ENCODE measurements at regions not wholly inside any gene's neighbourhood (a gene's known extent, or its start where the extent isn't known, plus 50 kb on each side); places are given as distances from the start of the nearest gene placed in this dataset.

DNA sequence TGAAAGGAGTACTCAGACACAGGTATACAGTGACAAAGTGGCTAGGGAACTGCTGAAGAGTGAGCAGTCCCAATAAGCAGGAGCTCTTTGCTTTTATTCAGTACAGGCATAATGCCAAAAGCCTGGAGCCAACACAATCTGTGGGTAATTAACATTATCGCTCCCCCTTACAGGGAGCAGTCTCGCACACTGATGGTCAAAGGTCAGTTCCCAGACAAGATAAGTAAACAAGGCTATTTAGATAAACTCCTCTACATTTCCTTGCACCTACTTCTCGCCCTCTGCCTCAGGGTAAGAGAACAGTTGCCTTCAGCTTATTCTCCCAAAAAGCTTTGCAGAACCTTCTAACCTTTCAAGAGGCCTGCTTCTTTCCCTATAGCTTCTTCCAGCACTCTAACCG, 73.9 kb upstream of the TAF9B start:
- Histone ChIP-seq H3K4me1 (ENCODE audit: control insufficient read depth, insufficient read depth, low read length) (no peaks in the 10 kb centered on the region), H3K36me3 (ENCODE audit: control insufficient read depth, insufficient read depth, low read length) (no peaks in the 10 kb centered on the region), H3K4me3 (ENCODE audit: low read depth, low read length) (no peak overlapping the region), H3K27me3 (ENCODE audit: control insufficient read depth, insufficient read depth, low read length) (no peaks in the 10 kb centered on the region), H3K9me3 (ENCODE audit: control insufficient read depth, insufficient read depth, low read length) (peaks cover 4% of the 10 kb centered on the region), H3K27ac (ENCODE audit: low read depth, low read length) (no peak overlapping the region)
- 56% methylated on average over 3 of the region's 4 CpGs for WGBS (ENCODE audit: insufficient coverage)
- no peak for DNase-seq (ENCODE audit: low read depth in 4 of 6, low spot score in 6 of 6)

DNA sequence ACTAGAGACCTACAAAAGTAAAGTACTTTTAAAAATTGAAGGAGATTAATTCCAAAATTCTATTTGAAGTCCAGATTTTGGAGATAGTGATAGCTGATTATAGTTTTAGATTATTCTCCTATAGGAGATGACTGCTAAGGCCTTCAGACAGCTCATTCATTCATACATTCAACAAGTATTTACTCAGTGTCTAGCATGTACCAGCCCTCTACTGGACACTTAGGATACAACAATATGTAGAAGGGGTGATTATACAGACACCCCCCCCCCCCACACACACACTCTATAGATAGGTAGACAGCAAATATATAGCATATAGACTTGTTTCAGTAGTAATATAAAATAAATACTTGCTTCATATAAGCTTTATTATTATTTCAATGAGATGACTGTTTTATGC, 60.4 kb upstream of the TAF9B start:
- H3K27me3 ChIP-seq (ENCODE audit: control insufficient read depth, insufficient read depth, low read length) = no peaks in the 10 kb centered on the region
- no peak overlapping the region for H3K27ac ChIP-seq (ENCODE audit: low read depth, low read length)
- no peak overlapping the region for H3K4me3 ChIP-seq (ENCODE audit: low read depth, low read length)
- peak in 1 of 6 donors; percentile 0 for DNase-seq (ENCODE audit: low read depth in 4 of 6, low spot score in 6 of 6)
- H3K9me3 ChIP-seq (ENCODE audit: control insufficient read depth, insufficient read depth, low read length) = no peaks in the 10 kb centered on the region
- H3K4me1 ChIP-seq (ENCODE audit: control insufficient read depth, insufficient read depth, low read length) = no peaks in the 10 kb centered on the region
- no peaks in the 10 kb centered on the region for H3K36me3 ChIP-seq (ENCODE audit: control insufficient read depth, insufficient read depth, low read length)
